H9 (cell line): ENCODE measurements at regions not wholly inside any gene's neighbourhood (a gene's known extent, or its start where the extent isn't known, plus 50 kb on each side); places are given as distances from the start of the nearest gene placed in this dataset.

Source experiments
- DNase-seq: peaks from one replicate; pipeline ENCODE4 v3.0.0-alpha.2; 2017
- H2AFZ ChIP-seq: one replicate; pipeline ENCODE4 v1.6.1; 2013; ENCODE audit warnings: mild to moderate bottlenecking, low read length, control low read depth, moderate library complexity
- H2AK5ac ChIP-seq: 2 replicates; pipeline ENCODE4 v1.6.1; 2013; ENCODE audit warnings: low read length, control low read depth, mixed read lengths; ENCODE audit not compliant: insufficient read length
- H2BK120ac ChIP-seq: one replicate; pipeline ENCODE4 v1.6.1; 2013; ENCODE audit warnings: low read depth, mild to moderate bottlenecking, low read length, control low read depth, inconsistent platforms; ENCODE audit not compliant: poor library complexity, severe bottlenecking
- H2BK12ac ChIP-seq: 2 replicates; pipeline ENCODE4 v1.6.1; 2013; ENCODE audit warnings: low read length, control low read depth, mixed read lengths, low read depth; ENCODE audit not compliant: insufficient read length
- H2BK15ac ChIP-seq: 2 replicates; pipeline ENCODE4 v1.6.1; 2013; ENCODE audit warnings: low read depth, low read length, control low read depth
- H2BK20ac ChIP-seq: one replicate; pipeline ENCODE4 v1.6.1; 2013; ENCODE audit warnings: low read depth, mild to moderate bottlenecking, low read length, control low read depth, inconsistent platforms; ENCODE audit not compliant: poor library complexity, severe bottlenecking
- H2BK5ac ChIP-seq: 2 replicates; pipeline ENCODE4 v1.6.1; 2013; ENCODE audit warnings: low read length, control low read depth, mixed read lengths; ENCODE audit not compliant: insufficient read length
- H3K14ac ChIP-seq: 2 replicates; pipeline ENCODE4 v1.6.1; 2013; ENCODE audit warnings: low read length, control low read depth; ENCODE audit not compliant: insufficient read depth
- H3K18ac ChIP-seq: 2 replicates; pipeline ENCODE4 v1.6.1; 2013; ENCODE audit warnings: low read depth, mild to moderate bottlenecking, mixed read lengths, low read length, control low read depth; ENCODE audit not compliant: insufficient read length
- H3K23ac ChIP-seq: 2 replicates; pipeline ENCODE4 v1.6.1; 2013; ENCODE audit warnings: low read length, control low read depth, mixed read lengths, low read depth; ENCODE audit not compliant: insufficient read length
- H3K23me2 ChIP-seq: 2 replicates; pipeline ENCODE4 v1.6.1; 2013; ENCODE audit warnings: low read depth, mild to moderate bottlenecking, mixed read lengths, low read length, control low read depth; ENCODE audit not compliant: insufficient read length, poor library complexity, severe bottlenecking
- H3K27ac ChIP-seq: 2 replicates; pipeline ENCODE4 v1.5.1; 2013; ENCODE audit warnings: low read length, control low read depth, mixed read lengths, low read depth; ENCODE audit not compliant: insufficient read length
- H3K27me3 ChIP-seq: 2 replicates; pipeline ENCODE4 v1.6.1; 2013; ENCODE audit warnings: low read length, control low read depth, inconsistent platforms; ENCODE audit not compliant: insufficient read depth
- H3K4ac ChIP-seq: 2 replicates; pipeline ENCODE4 v1.6.1; 2013; ENCODE audit warnings: low read depth, mild to moderate bottlenecking, control low read depth, inconsistent platforms, low read length, moderate library complexity
- H3K4me1 ChIP-seq: 2 replicates; pipeline ENCODE4 v1.6.1; 2013; ENCODE audit warnings: low read length, control low read depth, inconsistent platforms; ENCODE audit not compliant: insufficient read depth
- H3K4me2 ChIP-seq: 2 replicates; pipeline ENCODE4 v1.6.1; 2013; ENCODE audit warnings: low read length, control low read depth, mixed read lengths; ENCODE audit not compliant: insufficient read length, insufficient read depth
- H3K56ac ChIP-seq: 2 replicates; pipeline ENCODE4 v1.6.1; 2013; ENCODE audit warnings: low read depth, mild to moderate bottlenecking, mixed read lengths, low read length, control low read depth; ENCODE audit not compliant: insufficient read length
- H3K79me1 ChIP-seq: 2 replicates; pipeline ENCODE4 v1.6.1; 2013; ENCODE audit warnings: low read depth, mild to moderate bottlenecking, moderate library complexity, low read length, control low read depth, inconsistent platforms; ENCODE audit not compliant: insufficient read depth, poor library complexity, severe bottlenecking
- H3K79me2 ChIP-seq: 2 replicates; pipeline ENCODE4 v1.6.1; 2013; ENCODE audit warnings: low read length, control low read depth, inconsistent platforms; ENCODE audit not compliant: insufficient read depth
- H3K9ac ChIP-seq: 2 replicates; pipeline ENCODE4 v1.6.1; 2013; ENCODE audit warnings: low read length, control low read depth, mixed read lengths; ENCODE audit not compliant: insufficient read length; ENCODE audit errors: extremely low read depth
- H3K9me3 ChIP-seq: one replicate; pipeline ENCODE4 v1.6.1; 2013; ENCODE audit warnings: low read depth, low read length, inconsistent platforms; ENCODE audit not compliant: control insufficient read depth
- H3T11ph ChIP-seq: one replicate; pipeline ENCODE4 v1.6.1; 2013; ENCODE audit warnings: mild to moderate bottlenecking, low read length, control low read depth, inconsistent platforms
- H4K20me1 ChIP-seq: one replicate; pipeline ENCODE4 v1.6.1; 2013; ENCODE audit not compliant: control insufficient read depth, insufficient read length, insufficient read depth
- H4K5ac ChIP-seq: 2 replicates; pipeline ENCODE4 v1.6.1; 2013; ENCODE audit warnings: low read depth, mild to moderate bottlenecking, mixed read lengths, low read length, control low read depth; ENCODE audit not compliant: insufficient read length
- H4K8ac ChIP-seq: replicated peaks from 2 replicates; pipeline ENCODE4 v1.6.1; 2013; ENCODE audit warnings: low read length, control low read depth, mixed read lengths, low read depth; ENCODE audit not compliant: insufficient read length
- H4K91ac ChIP-seq: 2 replicates; pipeline ENCODE4 v1.6.1; 2013; ENCODE audit warnings: low read depth, mild to moderate bottlenecking, moderate library complexity, mixed read lengths, low read length, control low read depth; ENCODE audit not compliant: insufficient read length
- H3K27ac Mint-ChIP-seq, 3 experiments: 2 replicates in 2 of 3; 3 replicates in 1 of 3; pipeline ENCODE4 v1.8.0; 2020 to 2021; ENCODE audit warnings: mixed read lengths in 3 of 3, mild to moderate bottlenecking in 1 of 3, moderate library complexity in 1 of 3
- H3K27me3 Mint-ChIP-seq: 2 replicates; pipeline ENCODE4 v1.8.0; 2021; ENCODE audit warnings: low read depth, mild to moderate bottlenecking, moderate library complexity, mixed read lengths
- H3K36me3 Mint-ChIP-seq, 3 experiments: 2 replicates in 2 of 3; 3 replicates in 1 of 3; pipeline ENCODE4 v1.8.0; 2020 to 2021; ENCODE audit warnings: low read depth in 3 of 3, mixed read lengths in 3 of 3; ENCODE audit not compliant: insufficient read depth in 1 of 3
- H3K4me1 Mint-ChIP-seq, 2 experiments: 2 replicates each; pipeline ENCODE4 v1.8.0; 2020; ENCODE audit warnings: mixed read lengths in 2 of 2
- H3K4me3 Mint-ChIP-seq, 2 experiments: 2 replicates in 1 of 2; 3 replicates in 1 of 2; pipeline ENCODE4 v1.8.0; 2020 to 2021; ENCODE audit warnings: mild to moderate bottlenecking in 2 of 2, mixed read lengths in 2 of 2, moderate library complexity in 1 of 2
- H3K9me3 Mint-ChIP-seq, 2 experiments: 2 replicates in 1 of 2; 3 replicates in 1 of 2; pipeline ENCODE4 v1.8.0; 2020; ENCODE audit warnings: mild to moderate bottlenecking in 2 of 2, mixed read lengths in 2 of 2, moderate library complexity in 1 of 2
- WGBS: extraction: QIAGEN DNeasy Blood & Tissue Kit; methylation state at CpG from one replicate; pipeline ENCODE4 v1.1.7; 2013; ENCODE audit warnings: missing lambda C conversion rate, low lambda C conversion rate, mixed read lengths; ENCODE audit not compliant: insufficient read length; ENCODE audit errors: extremely low coverage; 5-methylcytosine and 5-hydroxymethylcytosine counted together
- TF ChIP-seq, protein P1 (sequence below): fragments of 200-600 bp; sonication (generic); conservative IDR thresholded peaks from 3 replicates; pipeline ENCODE4 v1.8.0; 2021; ENCODE audit warnings: antibody characterized with exemption, mild to moderate bottlenecking

DNA sequence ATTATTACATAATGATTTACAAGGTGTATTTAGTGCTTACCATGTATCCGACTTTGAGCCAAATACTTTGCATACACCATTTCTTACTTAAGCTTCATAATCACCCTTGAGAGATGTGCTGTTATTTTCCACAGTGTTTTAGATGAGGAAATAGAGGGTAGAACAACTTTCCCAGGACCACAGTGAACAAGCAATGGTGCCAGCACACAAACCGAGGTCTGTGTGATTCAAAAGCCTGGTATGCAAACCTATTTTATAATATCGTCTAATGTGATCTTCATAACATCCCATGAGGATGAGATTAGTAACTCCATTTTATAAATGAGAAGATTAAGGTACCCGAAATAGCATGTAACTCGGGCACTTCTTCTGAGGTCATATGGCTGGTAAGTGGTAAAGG lies 294.7 kb downstream of the NSG2 start:
- no peak overlapping the region for H3K56ac ChIP-seq
- Mint-ChIP-seq H3K4me1 (peaks cover 23 to 24% of the 10 kb centered on the region in 2 experiments), H3K36me3 (no peaks in the 10 kb centered on the region)

More for the DNA sequence above, 294.7 kb downstream of the NSG2 start:
- WGBS = no CpG with 5 or more reads among the region's 5 CpGs
- H3K14ac ChIP-seq = no peak overlapping the region
- Mint-ChIP-seq H3K9me3 (no peaks in the 10 kb centered on the region; a peak in 2 of 5 replicates), H3K27ac (no peak overlapping the region), H3K27me3 (no peaks in the 10 kb centered on the region), H3K4me3 (no peak overlapping the region)
- no peak for DNase-seq
- TF ChIP-seq, protein P1, sequence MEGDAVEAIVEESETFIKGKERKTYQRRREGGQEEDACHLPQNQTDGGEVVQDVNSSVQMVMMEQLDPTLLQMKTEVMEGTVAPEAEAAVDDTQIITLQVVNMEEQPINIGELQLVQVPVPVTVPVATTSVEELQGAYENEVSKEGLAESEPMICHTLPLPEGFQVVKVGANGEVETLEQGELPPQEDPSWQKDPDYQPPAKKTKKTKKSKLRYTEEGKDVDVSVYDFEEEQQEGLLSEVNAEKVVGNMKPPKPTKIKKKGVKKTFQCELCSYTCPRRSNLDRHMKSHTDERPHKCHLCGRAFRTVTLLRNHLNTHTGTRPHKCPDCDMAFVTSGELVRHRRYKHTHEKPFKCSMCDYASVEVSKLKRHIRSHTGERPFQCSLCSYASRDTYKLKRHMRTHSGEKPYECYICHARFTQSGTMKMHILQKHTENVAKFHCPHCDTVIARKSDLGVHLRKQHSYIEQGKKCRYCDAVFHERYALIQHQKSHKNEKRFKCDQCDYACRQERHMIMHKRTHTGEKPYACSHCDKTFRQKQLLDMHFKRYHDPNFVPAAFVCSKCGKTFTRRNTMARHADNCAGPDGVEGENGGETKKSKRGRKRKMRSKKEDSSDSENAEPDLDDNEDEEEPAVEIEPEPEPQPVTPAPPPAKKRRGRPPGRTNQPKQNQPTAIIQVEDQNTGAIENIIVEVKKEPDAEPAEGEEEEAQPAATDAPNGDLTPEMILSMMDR = no peak
- H4K20me1 ChIP-seq = peaks cover 2% of the 10 kb centered on the region
- H3K79me2 ChIP-seq = no peaks in the 10 kb centered on the region
- H3K23me2 ChIP-seq = no peaks in the 10 kb centered on the region
- no peaks in the 10 kb centered on the region for H3K79me1 ChIP-seq
- no peak overlapping the region for H2BK20ac ChIP-seq
- H2BK12ac ChIP-seq = no peak overlapping the region
- H3K4me2 ChIP-seq = no peak overlapping the region
- H3K23ac ChIP-seq = no peak overlapping the region
- no peak overlapping the region for H3K18ac ChIP-seq
- no peak overlapping the region for H3T11ph ChIP-seq
- no peak overlapping the region for H2BK5ac ChIP-seq
- H2BK120ac ChIP-seq = no peak overlapping the region
- no peaks in the 10 kb centered on the region; the same call in 1 of the 2 replicates for H3K4me1 ChIP-seq
- H3K27me3 ChIP-seq = no peaks in the 10 kb centered on the region
- no peak overlapping the region for H4K5ac ChIP-seq
- no peak overlapping the region for H4K8ac ChIP-seq
- no peak overlapping the region for H3K4ac ChIP-seq
- H3K27ac ChIP-seq = no peak overlapping the region
- H2BK15ac ChIP-seq = no peak overlapping the region
- no peak overlapping the region for H4K91ac ChIP-seq
- no peak overlapping the region for H2AFZ ChIP-seq
- no peak overlapping the region for H3K9ac ChIP-seq
- H3K9me3 ChIP-seq = no peaks in the 10 kb centered on the region
- no peak overlapping the region for H2AK5ac ChIP-seq
